ENCODE measurements at regions not wholly inside any gene's neighbourhood (a gene's known extent, or its start where the extent isn't known, plus 50 kb on each side); places are given as distances from the start of the nearest gene placed in this dataset.

DNA sequence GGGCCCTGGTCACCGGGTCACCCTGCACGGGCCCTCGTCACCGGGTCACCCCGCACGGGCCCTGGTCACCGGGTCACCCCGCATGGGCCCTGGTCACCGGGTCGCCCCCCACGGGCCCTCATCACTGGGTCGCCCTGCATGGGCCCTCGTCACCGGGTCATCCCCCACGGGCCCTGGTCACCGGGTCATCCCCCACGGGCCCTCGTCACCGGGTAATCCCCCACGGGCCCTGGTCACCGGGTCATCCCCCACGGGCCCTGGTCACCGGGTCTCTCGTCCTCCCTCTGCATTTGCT is 77.6 kb downstream of the RIPK4 start:
- no peak for TF ChIP-seq CTCF (IDR thresholded peaks at IDR 0.05; ENCODE audit: insufficient read depth, low read depth, low read length, missing control alignments)
- no peak for DNase-seq (ENCODE audit: low read depth)
- H3K4me3 ChIP-seq (ENCODE audit: low read depth, low read length), result no peak overlapping the region

- no peak for TF ChIP-seq CTCF (IDR thresholded peaks at IDR 0.05; ENCODE audit: insufficient read depth, low read depth, low read length, missing control alignments)
- DNase-seq (ENCODE audit: low read depth), result no peak
- H3K4me3 ChIP-seq (ENCODE audit: low read depth, low read length), result no peak overlapping the region
Measured at GRCh38 chr21:41687633-41688032, 79.2 kb downstream of the RIPK4 start.

GRCh38 chr21:41686664-41687063 is 80.2 kb downstream of the RIPK4 start:
- TF ChIP-seq CTCF (IDR thresholded peaks at IDR 0.05; ENCODE audit: insufficient read depth, low read depth, low read length, missing control alignments), result no peak
- DNase-seq (ENCODE audit: low read depth), result no peak
- no peak overlapping the region for H3K4me3 ChIP-seq (ENCODE audit: low read depth, low read length)

GRCh38 chr21:41685511-41686149 is 81.2 kb downstream of the RIPK4 start:
- DNase-seq (ENCODE audit: low read depth), result no peak
- no peak overlapping the region for H3K4me3 ChIP-seq (ENCODE audit: low read depth, low read length)
- no peak for TF ChIP-seq CTCF (IDR thresholded peaks at IDR 0.05; ENCODE audit: insufficient read depth, low read depth, low read length, missing control alignments)

DNA sequence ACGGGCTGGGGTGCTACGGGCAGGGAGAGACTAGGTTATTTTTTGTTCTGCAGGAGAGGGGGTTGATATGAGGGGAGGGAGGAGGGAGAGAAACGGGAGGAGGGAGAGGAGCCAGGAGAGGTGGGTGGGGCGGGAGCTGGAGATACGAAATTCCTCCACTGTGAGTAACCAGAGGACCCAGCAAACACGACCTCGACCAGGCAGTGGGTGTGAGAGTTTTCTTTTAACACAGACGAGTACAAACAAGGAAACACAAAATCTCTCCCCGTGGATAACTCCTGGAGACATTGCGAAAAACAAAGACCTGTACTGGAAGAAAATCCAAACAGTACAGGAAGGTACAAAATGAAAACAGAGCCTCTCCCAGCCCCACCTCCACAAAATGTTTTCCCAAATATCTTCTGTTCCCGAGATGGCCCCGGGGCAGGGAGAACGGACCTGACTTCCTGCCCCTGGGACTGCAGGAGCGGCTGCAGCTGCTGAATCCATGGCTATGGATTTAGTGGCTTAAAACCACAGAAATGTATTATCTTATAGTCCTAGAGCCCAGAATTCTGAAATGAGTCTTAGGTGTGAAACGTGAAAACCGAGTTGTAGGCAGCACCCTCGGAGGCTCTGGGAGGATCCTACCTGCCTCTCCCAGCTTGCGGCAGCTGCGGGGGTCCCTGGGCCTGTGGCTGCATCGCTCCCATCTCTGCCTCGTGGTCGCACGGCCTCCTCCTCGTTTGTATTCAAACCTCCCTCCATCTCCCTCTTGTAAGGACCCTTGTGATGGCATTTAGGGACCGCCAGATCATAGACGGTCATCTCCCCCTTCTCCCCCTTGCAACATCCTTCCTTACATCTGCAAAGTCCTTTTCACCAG is 82.2 kb downstream of the RIPK4 start:
- H3K4me3 ChIP-seq (ENCODE audit: low read depth, low read length), result no peak overlapping the region
- no peak for TF ChIP-seq CTCF (IDR thresholded peaks at IDR 0.05; ENCODE audit: insufficient read depth, low read depth, low read length, missing control alignments)
- DNase-seq (ENCODE audit: low read depth), result no peak

- TF ChIP-seq CTCF (IDR thresholded peaks at IDR 0.05; ENCODE audit: insufficient read depth, low read depth, low read length, missing control alignments), result no peak
- no peak overlapping the region for H3K4me3 ChIP-seq (ENCODE audit: low read depth, low read length)
- DNase-seq (ENCODE audit: low read depth), result no peak
Measured at GRCh38 chr21:41683815-41684214, 83.0 kb downstream of the RIPK4 start.

All from GM12865 (cell line).